ENCODE measurements at regions not wholly inside any gene's neighbourhood (a gene's known extent, or its start where the extent isn't known, plus 50 kb on each side); places are given as distances from the start of the nearest gene placed in this dataset.

- Mint-ChIP-seq H3K27me3 (ENCODE audit: insufficient read depth, low read depth) (no peaks in the 10 kb centered on the region), H3K9me3 (peaks cover 11% of the 10 kb centered on the region), H3K4me1 (peaks cover 12% of the 10 kb centered on the region), H3K27ac (peak overlapping the region; percentile 38), H3K4me3 (no peak overlapping the region), H3K36me3 (no peaks in the 10 kb centered on the region)
- H2AFZ ChIP-seq (replicated peaks), result no peak overlapping the region
- no peaks in the 10 kb centered on the region for H3K9me3 ChIP-seq (ENCODE audit: low read depth)
- H3K4me2 ChIP-seq, result no peak overlapping the region
- H3K9ac ChIP-seq, result no peak overlapping the region
- no peak for TF ChIP-seq EZH2phosphoT487 (IDR thresholded peaks at IDR 0.05)
- H3F3A ChIP-seq (ENCODE audit: low read depth), result no peaks in the 10 kb centered on the region
- no peak overlapping the region for H3K27ac ChIP-seq
- no peak overlapping the region for H3K4me3 ChIP-seq
- no peaks in the 10 kb centered on the region for H4K20me1 ChIP-seq (ENCODE audit: low read depth)
- H3K27me3 ChIP-seq, result no peaks in the 10 kb centered on the region
- H3K36me3 ChIP-seq, result no peaks in the 10 kb centered on the region
- peaks cover 5% of the 10 kb centered on the region for H3K4me1 ChIP-seq
- no peak for DNase-seq (ENCODE audit: low spot score)
- no peaks in the 10 kb centered on the region for H3K79me2 ChIP-seq (ENCODE audit: low read depth)
Measured at GRCh38 chrX:23493941-23494374, 159.3 kb downstream of the PTCHD1 start.

- Histone ChIP-seq H3K79me2 (ENCODE audit: low read depth) (no peaks in the 10 kb centered on the region), H3K9me3 (ENCODE audit: low read depth) (no peaks in the 10 kb centered on the region), H3F3A (ENCODE audit: low read depth) (no peaks in the 10 kb centered on the region), H3K4me1 (peaks cover 5% of the 10 kb centered on the region), H3K4me2 (no peak overlapping the region), H3K9ac (no peak overlapping the region), H3K36me3 (no peaks in the 10 kb centered on the region), H3K4me3 (no peak overlapping the region), H2AFZ (replicated peaks) (no peak overlapping the region), H3K27me3 (no peaks in the 10 kb centered on the region), H4K20me1 (ENCODE audit: low read depth) (no peaks in the 10 kb centered on the region), H3K27ac (no peak overlapping the region)
- Mint-ChIP-seq H3K4me1 (peaks cover 12% of the 10 kb centered on the region), H3K4me3 (no peak overlapping the region), H3K9me3 (peaks cover 11% of the 10 kb centered on the region), H3K36me3 (no peaks in the 10 kb centered on the region), H3K27me3 (ENCODE audit: insufficient read depth, low read depth) (no peaks in the 10 kb centered on the region), H3K27ac (no peak overlapping the region)
- no peak for DNase-seq (ENCODE audit: low spot score)
- TF ChIP-seq CTCF (IDR thresholded peaks at IDR 0.05) (no peak), EZH2phosphoT487 (IDR thresholded peaks at IDR 0.05) (no peak), EZH2 (IDR thresholded peaks at IDR 0.05) (no peak)
Measured at GRCh38 chrX:23494741-23495140, 160.1 kb downstream of the PTCHD1 start.

GRCh38 chrX:23497919-23498318 lies 163.3 kb downstream of the PTCHD1 start:
- H3K79me2 ChIP-seq (ENCODE audit: low read depth), result no peaks in the 10 kb centered on the region
- no peaks in the 10 kb centered on the region for H3K27me3 ChIP-seq
- Mint-ChIP-seq H3K27me3 (ENCODE audit: insufficient read depth, low read depth) (no peaks in the 10 kb centered on the region), H3K9me3 (peaks cover 6% of the 10 kb centered on the region), H3K27ac (no peak overlapping the region), H3K4me1 (peaks cover 11% of the 10 kb centered on the region), H3K4me3 (no peak overlapping the region), H3K36me3 (no peaks in the 10 kb centered on the region)
- no peaks in the 10 kb centered on the region for H3K9me3 ChIP-seq (ENCODE audit: low read depth)
- H3K4me2 ChIP-seq, result no peak overlapping the region
- TF ChIP-seq CTCF (IDR thresholded peaks at IDR 0.05), result no peak
- TF ChIP-seq EZH2 (IDR thresholded peaks at IDR 0.05), result no peak
- TF ChIP-seq EZH2phosphoT487 (IDR thresholded peaks at IDR 0.05), result no peak
- DNase-seq (ENCODE audit: low spot score), result no peak
- H4K20me1 ChIP-seq (ENCODE audit: low read depth), result no peaks in the 10 kb centered on the region
- H3K36me3 ChIP-seq, result no peaks in the 10 kb centered on the region
- H3K4me3 ChIP-seq, result no peak overlapping the region
- H2AFZ ChIP-seq (replicated peaks), result no peak overlapping the region
- peaks cover under 1% of the 10 kb centered on the region for H3K4me1 ChIP-seq
- H3K27ac ChIP-seq, result no peak overlapping the region
- H3K9ac ChIP-seq, result no peak overlapping the region
- H3F3A ChIP-seq (ENCODE audit: low read depth), result no peaks in the 10 kb centered on the region

GRCh38 chrX:23501974-23502373 lies 165.3 kb upstream of the PRDX4 start:
- no peaks in the 10 kb centered on the region for H3K27me3 ChIP-seq
- Mint-ChIP-seq H3K9me3 (no peaks in the 10 kb centered on the region), H3K27ac (no peak overlapping the region), H3K4me1 (peaks cover 7% of the 10 kb centered on the region), H3K36me3 (no peaks in the 10 kb centered on the region), H3K4me3 (no peak overlapping the region), H3K27me3 (ENCODE audit: insufficient read depth, low read depth) (no peaks in the 10 kb centered on the region)
- H3K36me3 ChIP-seq, result no peaks in the 10 kb centered on the region
- H3K9ac ChIP-seq, result no peak overlapping the region
- H3K4me1 ChIP-seq, result peaks cover 19% of the 10 kb centered on the region
- no peak for TF ChIP-seq CTCF (IDR thresholded peaks at IDR 0.05)
- no peak for TF ChIP-seq EZH2 (IDR thresholded peaks at IDR 0.05)
- TF ChIP-seq EZH2phosphoT487 (IDR thresholded peaks at IDR 0.05), result no peak
- peaks cover 13% of the 10 kb centered on the region for H3F3A ChIP-seq (ENCODE audit: low read depth)
- no peak for DNase-seq (ENCODE audit: low spot score)
- no peak overlapping the region for H3K4me3 ChIP-seq
- H2AFZ ChIP-seq (replicated peaks), result no peak overlapping the region
- no peaks in the 10 kb centered on the region for H4K20me1 ChIP-seq (ENCODE audit: low read depth)
- H3K79me2 ChIP-seq (ENCODE audit: low read depth), result no peaks in the 10 kb centered on the region
- no peak overlapping the region for H3K27ac ChIP-seq
- H3K9me3 ChIP-seq (ENCODE audit: low read depth), result no peaks in the 10 kb centered on the region
- H3K4me2 ChIP-seq, result no peak overlapping the region

Data from neural progenitor cell (in vitro differentiated cells).